Myocyte (in vitro differentiated cells): ENCODE measurements at regions not wholly inside any gene's neighbourhood (a gene's known extent, or its start where the extent isn't known, plus 50 kb on each side); places are given as distances from the start of the nearest gene placed in this dataset.

ENCODE experiments used
- DNase-seq: peaks from one replicate; pipeline ENCODE4 v3.0.0-alpha.2; 2012; ENCODE audit warnings: low read depth

- no peak for DNase-seq
Measured at GRCh38 chr16:79408355-79408754, 192.2 kb downstream of the MAF start.

DNA sequence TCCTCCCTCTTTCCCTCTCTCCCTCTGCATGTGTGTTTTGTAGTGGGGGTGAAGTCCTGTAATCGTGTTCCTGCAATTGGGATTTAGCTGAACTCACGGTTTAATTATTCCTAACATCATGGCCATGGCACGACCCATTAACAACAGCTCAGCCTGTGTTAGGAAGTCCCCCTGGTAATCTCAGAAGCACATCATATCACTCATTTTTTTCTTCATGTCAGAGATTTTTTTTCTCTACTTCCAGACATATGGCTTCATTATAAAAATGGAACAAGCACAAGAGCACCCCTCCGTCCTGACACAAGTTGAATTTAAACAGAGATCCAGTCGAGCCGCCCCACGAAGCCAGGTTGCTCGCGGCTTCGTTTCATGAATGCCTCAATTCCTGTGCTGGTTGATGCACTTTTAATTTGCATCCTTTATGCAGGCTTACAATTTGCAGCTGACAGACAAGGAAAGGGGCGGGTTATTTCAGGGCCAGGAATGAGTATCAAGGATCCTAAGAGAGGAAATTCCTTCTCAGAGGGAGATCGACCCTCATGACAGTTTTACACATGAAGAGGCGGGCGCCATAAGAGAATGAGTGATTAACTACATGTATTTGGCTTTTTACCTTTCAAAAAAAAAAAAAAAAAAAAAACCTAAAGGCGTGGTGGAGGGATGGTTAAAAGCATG is 192.9 kb downstream of the MAF start:
- DNase-seq = no peak

- no peak for DNase-seq
Measured at GRCh38 chr16:79407005-79407404, 193.5 kb downstream of the MAF start.

DNA sequence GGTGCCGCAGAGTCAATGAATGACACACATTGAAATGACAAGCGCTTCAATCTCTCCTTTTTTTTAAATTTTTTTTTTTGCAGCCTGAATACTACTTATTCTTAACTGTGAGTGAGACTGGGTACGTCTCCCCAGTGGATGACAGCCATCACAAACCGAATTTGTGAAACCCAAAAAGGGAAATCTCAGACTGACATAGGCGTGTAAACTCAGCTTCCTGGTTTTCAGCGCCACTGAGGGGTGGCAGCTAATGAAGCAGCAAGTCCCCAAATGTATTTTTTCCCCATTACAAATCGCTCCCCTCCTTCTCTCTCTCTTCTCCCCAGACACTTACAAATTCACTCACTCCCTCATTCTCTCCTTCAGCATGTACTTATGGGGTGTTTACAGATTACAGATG is 196.0 kb downstream of the MAF start:
- no peak for DNase-seq

GRCh38 chr16:79403534-79403933 is 197.0 kb downstream of the MAF start:
- DNase-seq = no peak

GRCh38 chr16:79402920-79403319 is 197.6 kb downstream of the MAF start:
- DNase-seq = no peak

GRCh38 chr16:79402356-79402755 is 198.2 kb downstream of the MAF start:
- DNase-seq = no peak

GRCh38 chr16:79401782-79402181 is 198.8 kb downstream of the MAF start:
- DNase-seq = no peak

DNA sequence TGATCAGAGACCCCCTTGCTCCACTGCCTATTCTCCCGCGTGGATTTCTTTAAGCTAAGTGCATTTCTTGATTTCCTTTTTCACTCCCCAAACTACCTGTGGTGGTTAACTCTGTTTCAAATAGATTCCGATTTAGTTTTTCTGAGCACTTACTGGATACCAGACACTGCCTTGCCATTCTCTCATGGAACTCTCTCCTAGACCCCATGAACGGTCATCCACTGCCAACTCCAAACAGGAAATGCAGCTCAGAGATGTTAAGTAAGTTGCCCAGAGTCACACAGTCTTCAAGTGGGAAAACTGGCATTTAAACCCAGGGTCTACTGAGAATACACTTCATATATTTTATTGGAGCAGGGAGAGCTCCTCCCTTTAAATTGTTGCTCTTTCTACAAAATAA is 199.4 kb downstream of the MAF start:
- DNase-seq = no peak

GRCh38 chr16:79400462-79401149 is 199.9 kb downstream of the MAF start:
- no peak for DNase-seq

- no peak for DNase-seq
Measured at GRCh38 chr16:79395591-79395990, 204.9 kb downstream of the MAF start.

DNA sequence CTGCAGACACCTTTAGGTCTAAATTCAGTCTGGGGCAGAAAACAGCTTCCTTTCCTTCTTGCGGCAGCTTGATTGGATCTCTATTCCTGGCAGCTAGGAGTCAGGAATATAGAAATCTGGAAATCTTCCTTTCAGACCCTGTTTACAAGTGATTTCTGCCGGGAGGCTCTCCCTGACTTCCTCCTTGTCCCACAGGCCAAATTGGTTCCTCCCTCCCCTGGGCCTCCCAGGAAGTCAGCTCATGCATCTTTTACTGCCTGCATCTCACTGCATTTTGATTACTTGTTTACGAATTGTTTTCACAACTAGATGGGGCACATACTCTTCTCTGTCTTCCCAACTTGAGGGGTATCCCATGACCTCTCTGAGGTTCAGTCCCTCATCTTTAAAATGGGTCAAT is 206.3 kb downstream of the MAF start:
- DNase-seq = no peak

GRCh38 chr16:79393564-79393963 is 207.0 kb downstream of the MAF start:
- no peak for DNase-seq

DNA sequence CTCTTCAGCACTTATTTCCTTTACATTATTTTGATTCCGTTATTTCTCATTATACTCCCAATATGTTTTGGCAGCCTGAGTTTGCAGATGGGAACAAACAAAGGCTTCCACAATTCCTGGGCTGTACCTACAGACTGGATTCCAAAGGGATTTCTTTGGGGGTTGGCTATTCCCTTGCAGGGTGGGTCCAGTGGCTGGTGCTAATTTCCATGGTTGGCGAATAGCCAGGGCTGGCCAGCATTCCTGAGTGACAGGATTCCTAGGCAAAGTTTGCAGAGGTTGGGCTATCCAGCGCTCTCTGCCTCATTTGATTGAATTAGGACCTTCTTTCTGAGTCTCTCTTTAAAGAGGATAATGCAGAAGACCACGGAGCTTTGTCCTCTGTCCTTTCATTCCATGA is 207.4 kb downstream of the MAF start:
- no peak for DNase-seq

DNA sequence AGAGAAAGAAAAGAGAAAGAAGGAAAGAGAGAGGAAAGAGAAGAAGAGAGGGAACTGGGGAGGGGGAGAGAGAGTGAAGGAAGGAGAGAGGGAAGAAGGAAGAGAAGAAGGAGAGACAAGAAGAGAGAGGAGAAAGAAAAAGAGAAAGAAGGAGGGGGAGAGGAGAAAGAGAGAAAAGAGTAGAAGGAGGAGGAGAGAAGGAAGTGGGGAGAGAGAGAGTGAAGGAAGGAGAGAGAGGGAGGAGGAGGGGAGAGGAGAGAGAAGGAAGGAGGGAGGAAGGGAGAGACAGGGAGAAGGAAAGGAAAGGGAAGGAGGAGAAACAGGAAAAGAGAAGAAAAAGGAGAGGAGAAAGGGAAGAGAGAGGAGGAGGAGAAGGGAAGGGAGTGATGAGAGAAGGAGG is 208.5 kb downstream of the MAF start:
- no peak for DNase-seq

DNA sequence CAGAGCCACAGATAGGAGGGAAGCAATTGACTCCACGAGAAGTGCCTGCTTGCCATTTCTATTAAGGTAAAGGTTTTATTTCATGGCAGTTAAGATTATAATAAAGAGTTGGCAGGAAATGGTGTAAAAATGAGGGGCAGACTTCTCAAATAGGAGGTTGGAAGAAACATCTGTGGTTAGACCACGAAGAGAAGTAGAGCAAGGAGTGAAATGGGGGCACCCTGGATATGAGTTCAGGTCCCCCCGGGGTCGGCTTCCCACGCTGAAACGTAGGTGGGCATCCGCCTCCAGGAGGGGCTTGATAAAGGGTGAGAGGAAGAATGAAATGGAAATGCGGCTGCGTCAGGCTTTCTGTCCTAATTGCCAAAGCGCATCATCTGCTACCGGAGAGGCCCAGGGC is 209.1 kb downstream of the MAF start:
- DNase-seq = no peak

- DNase-seq = no peak
Measured at GRCh38 chr16:79390481-79391051, 210.0 kb downstream of the MAF start.

DNA sequence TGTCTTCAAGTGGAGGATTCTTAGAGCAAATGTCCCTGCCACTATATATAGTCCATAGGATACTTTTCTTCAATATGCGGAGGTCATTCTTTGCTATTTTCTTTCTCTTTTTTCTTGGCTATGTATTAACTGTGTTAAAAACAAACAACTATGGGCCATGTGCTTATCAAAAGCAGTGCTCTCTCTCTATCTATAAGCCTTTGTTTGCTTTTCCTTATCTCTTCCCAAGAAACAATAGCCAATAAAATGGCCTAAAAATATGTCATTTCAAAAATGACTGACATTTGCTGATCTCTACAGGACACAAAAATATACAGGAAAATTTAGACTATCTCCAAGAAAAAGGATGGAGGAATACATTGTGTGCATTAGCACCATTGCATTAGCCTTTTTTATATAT is 212.1 kb downstream of the MAF start:
- no peak for DNase-seq

DNA sequence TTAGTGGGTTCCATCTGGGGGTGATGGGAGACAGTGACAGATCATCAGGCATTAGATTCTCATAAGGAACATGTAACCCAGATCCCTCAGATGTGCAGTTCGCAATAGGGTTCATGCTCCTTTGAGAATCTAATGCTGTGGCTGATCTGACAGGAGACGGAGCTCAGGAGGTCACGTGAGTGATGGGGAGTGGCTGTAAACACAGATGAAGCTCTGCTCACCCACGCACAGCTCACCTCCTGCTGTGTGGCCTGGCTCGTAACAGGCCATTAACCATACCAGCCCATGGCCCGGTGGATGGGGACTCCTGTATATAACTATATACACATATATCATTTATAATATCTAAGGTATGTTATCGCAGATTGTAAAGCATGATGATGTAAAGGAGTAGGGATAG is 214.2 kb downstream of the MAF start:
- DNase-seq = no peak

GRCh38 chr16:79381603-79382042 is 218.9 kb downstream of the MAF start:
- DNase-seq = no peak

- no peak for DNase-seq
Measured at GRCh38 chr16:79380995-79381602, 219.4 kb downstream of the MAF start.

DNA sequence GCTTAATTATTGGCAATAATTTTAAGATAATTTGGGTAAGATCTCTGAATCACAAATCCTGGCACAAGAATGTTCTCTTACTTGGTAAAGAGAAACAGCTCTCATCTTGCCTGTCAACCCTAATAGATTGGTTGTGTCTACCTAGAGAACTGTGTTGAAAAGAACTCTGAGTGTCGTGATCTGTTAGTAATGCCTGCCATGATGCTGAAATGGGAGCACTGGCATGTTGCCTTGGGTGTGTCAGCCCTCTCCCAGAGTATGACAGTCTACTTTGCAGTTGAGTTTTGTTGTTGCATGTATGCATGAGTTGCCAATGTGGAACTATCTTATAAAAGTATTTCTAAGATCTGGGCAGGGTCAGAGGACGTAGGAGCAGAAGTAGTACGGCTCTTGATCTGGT is 221.4 kb downstream of the MAF start:
- no peak for DNase-seq
